Stomach smooth muscle (tissue), 2 donors: ENCODE measurements at regions not wholly inside any gene's neighbourhood (a gene's known extent, or its start where the extent isn't known, plus 50 kb on each side); places are given as distances from the start of the nearest gene placed in this dataset.

Experiments
- H3K27ac ChIP-seq: one replicate; pipeline ENCODE4 v1.7.0; 2013; ENCODE audit warnings: mild to moderate bottlenecking, low read length, inconsistent platforms
- H3K27me3 ChIP-seq, 2 donors: one replicate each; pipeline ENCODE4 v1.7.0; 2013; ENCODE audit warnings: low read length in 2 of 2; ENCODE audit not compliant: insufficient read depth in 2 of 2, control insufficient read depth in 1 of 2
- H3K36me3 ChIP-seq, 2 donors: one replicate each; pipeline ENCODE4 v1.7.0; 2013; ENCODE audit warnings: low read length in 2 of 2; ENCODE audit not compliant: control insufficient read depth in 2 of 2, insufficient read depth in 2 of 2
- H3K4me1 ChIP-seq: one replicate; pipeline ENCODE4 v1.7.0; 2013; ENCODE audit warnings: low read length; ENCODE audit not compliant: control insufficient read depth, insufficient read depth
- H3K4me3 ChIP-seq, 2 donors: one replicate each; pipeline ENCODE4 v1.7.0; 2013; ENCODE audit warnings: low read length in 2 of 2
- H3K9ac ChIP-seq, 2 donors: one replicate each; pipeline ENCODE4 v1.7.0; 2013; ENCODE audit warnings: low read length in 2 of 2, mild to moderate bottlenecking in 1 of 2
- H3K9me3 ChIP-seq, 2 donors: one replicate each; pipeline ENCODE4 v1.7.0; 2013; ENCODE audit warnings: low read length in 2 of 2; ENCODE audit not compliant: control insufficient read depth in 2 of 2
- donor health status: healthy.
- donor health status: Pancreatic carcinoma.

DNA sequence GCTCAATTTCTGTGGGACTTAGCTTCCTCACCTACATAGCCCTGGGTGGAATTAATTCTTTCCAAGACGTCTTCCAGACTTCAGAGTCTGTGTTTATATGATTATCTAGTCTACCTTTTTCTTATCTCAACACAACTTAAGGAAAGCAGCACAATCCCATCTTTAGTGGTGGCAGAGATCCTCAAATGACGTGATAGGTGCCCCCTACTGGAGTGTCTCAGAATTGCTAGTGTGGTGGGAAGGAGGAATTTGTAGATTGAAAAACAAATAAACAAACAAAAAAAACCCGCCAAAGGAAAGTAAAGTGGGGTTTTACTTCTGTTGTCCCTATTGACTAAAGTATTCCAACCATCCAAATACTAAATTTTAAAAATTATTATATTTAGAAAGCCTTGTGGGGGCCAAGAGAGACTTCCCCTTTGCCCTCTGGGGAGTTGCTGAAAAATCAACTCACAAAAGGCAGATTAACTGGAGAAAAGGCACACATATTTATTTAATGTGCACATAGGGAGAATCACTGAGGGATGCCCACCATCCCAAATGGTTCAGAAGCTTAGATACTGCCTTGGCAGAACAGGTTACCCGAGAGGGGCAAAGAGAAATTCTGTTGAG, 283.3 kb downstream of the TMEM167A start:
- Histone ChIP-seq H3K9ac (no peak overlapping the region), H3K9me3 (no peaks in the 10 kb centered on the region), H3K4me3 (no peak overlapping the region), H3K36me3 (no peaks in the 10 kb centered on the region), H3K4me1 (no peaks in the 10 kb centered on the region), H3K27ac (no peak overlapping the region), H3K27me3 (no peaks in the 10 kb centered on the region)

DNA sequence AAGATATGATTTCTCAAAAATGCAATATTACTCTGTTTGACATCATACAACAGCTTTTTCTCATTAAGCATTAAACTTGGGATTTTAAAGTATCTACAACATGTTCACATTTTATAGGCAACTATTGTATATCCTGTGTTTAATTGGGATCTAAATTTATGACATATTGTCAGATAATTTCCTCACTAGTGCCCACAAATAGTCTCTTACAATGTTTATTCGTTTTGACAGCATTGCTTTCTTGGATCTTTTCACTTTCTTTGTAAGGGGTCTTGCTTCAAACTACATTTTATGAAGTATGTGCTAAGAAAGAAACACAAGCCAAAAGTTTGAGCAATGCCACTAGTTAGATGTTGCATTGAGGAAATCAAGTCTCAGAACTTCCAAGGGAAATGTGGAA, 285.1 kb downstream of the TMEM167A start:
- Histone ChIP-seq H3K4me1 (no peaks in the 10 kb centered on the region), H3K27me3 (no peaks in the 10 kb centered on the region), H3K27ac (no peak overlapping the region), H3K9ac (no peak overlapping the region), H3K4me3 (no peak overlapping the region), H3K36me3 (no peaks in the 10 kb centered on the region), H3K9me3 (no peaks in the 10 kb centered on the region)

DNA sequence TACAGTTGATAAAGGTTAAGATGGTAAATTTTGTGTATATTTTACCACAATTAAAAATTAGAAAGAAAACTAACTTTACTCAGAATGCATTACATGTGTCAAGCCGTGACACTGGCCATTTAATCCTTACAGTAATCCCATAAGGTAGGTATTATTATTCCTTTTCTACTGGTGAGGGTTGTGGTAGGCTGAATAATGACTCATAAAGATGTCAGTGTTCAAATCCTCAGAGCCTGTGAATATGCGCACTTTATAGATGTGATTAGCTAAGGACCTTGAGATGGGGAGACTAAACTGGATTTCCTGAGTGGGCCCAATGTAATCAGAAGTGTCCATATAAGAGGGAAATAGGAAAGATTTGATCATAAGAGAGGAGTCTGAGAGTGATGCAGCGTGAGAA, 288.1 kb downstream of the TMEM167A start:
- Histone ChIP-seq H3K27me3 (no peaks in the 10 kb centered on the region), H3K9ac (no peak overlapping the region), H3K36me3 (no peaks in the 10 kb centered on the region), H3K4me3 (no peak overlapping the region), H3K4me1 (no peaks in the 10 kb centered on the region), H3K27ac (no peak overlapping the region), H3K9me3 (no peaks in the 10 kb centered on the region)

DNA sequence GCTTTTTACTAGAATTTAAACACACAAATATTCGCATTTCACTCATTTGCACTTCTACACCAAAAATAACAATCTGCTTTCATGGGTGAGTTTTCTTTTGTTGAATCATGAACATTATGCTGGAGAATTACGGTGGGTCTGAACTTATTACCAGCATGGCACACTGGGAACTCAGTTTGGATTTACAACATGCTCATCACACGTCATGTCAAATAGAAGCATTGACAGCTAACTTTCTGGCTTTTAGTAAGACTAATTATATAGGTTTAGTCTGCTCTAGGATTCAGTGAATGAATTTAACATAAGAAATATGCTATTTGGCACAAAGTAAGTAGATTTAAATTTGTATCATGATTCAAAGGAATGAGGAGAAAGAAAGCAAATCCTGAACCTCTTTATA, 290.4 kb downstream of the TMEM167A start:
- Histone ChIP-seq H3K27ac (no peak overlapping the region), H3K27me3 (no peaks in the 10 kb centered on the region), H3K4me3 (no peak overlapping the region), H3K9me3 (no peaks in the 10 kb centered on the region), H3K9ac (no peak overlapping the region), H3K4me1 (no peaks in the 10 kb centered on the region), H3K36me3 (no peaks in the 10 kb centered on the region)

DNA sequence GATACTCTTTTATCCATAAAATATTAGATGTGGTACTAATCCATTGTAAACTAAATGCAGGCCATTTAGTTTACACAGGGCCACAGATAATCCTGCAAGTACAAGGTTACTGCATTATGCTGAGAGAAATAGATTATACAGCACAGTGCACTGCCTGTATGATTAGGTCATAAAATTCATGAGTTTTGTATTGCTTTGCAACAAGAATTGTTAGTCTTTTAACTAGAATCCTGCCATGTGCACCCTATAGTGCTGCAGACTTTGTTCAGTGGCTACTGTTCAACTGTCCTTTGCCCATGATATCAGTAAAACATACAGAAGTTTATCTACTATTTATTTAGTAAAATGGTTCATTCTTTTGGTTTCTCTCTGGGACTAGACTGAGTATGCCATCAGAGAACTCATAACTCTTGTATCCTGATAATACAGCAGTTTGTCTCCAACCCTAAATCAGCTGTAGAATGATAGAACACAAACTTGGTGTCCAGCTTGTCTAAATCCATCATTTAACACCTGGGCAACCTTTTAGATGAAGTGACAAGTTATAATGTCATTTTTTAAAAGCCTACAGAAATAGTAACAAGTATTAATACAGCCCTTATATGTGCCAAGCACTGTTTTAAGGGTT, 291.2 kb downstream of the TMEM167A start:
- Histone ChIP-seq H3K4me1 (no peaks in the 10 kb centered on the region), H3K9ac (no peak overlapping the region), H3K4me3 (no peak overlapping the region), H3K27ac (no peak overlapping the region), H3K9me3 (no peaks in the 10 kb centered on the region), H3K36me3 (no peaks in the 10 kb centered on the region), H3K27me3 (no peaks in the 10 kb centered on the region)

DNA sequence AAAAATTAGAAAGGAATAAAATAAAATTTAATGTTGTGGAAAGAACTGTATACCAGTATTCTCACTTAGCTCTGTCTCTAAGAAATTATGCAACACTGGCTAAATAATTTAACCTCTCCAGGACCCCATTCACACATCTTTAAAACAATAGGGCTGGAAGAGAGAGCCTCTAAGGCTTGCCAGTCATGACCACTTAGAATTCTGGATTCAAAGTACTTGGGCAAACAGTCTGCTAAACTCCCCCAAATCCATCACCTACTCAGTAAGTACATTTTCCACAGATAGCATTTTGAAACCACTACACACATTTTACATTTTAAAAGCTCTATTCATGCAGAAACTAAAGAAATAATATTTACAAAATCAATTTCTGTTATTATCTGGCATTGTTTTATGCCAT, 291.7 kb downstream of the TMEM167A start:
- Histone ChIP-seq H3K36me3 (no peaks in the 10 kb centered on the region), H3K9ac (no peak overlapping the region), H3K9me3 (no peaks in the 10 kb centered on the region), H3K27ac (no peak overlapping the region), H3K27me3 (no peaks in the 10 kb centered on the region), H3K4me1 (no peaks in the 10 kb centered on the region), H3K4me3 (no peak overlapping the region)

GRCh38 chr5:82784521-82784920, 292.7 kb downstream of the TMEM167A start:
- H3K27ac ChIP-seq = no peak overlapping the region
- H3K4me3 ChIP-seq = no peak overlapping the region
- H3K9me3 ChIP-seq = no peaks in the 10 kb centered on the region
- H3K4me1 ChIP-seq = no peaks in the 10 kb centered on the region
- no peaks in the 10 kb centered on the region for H3K36me3 ChIP-seq
- H3K27me3 ChIP-seq = no peaks in the 10 kb centered on the region
- no peak overlapping the region for H3K9ac ChIP-seq

DNA sequence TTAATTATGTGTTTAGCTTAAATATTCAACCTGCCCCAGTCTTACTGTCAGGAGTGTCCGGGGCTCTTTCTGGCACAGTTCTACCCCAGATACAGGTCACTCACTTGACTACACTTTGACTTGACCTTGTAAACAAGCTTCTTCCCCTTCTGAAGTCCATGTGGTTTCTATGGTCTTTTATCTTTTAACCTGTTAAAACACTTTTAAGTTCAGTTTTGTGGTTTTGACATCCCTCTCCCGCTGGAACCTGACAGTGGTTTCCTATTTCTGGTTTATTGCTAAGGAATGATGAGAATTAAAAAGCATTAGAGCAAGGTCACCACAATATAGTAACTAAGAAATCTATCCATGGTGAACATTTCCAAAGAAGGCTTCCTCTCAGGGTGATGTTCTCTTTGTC, 300.1 kb downstream of the TMEM167A start:
- Histone ChIP-seq H3K9ac (no peak overlapping the region), H3K4me1 (no peaks in the 10 kb centered on the region), H3K4me3 (no peak overlapping the region), H3K27me3 (no peaks in the 10 kb centered on the region), H3K27ac (no peak overlapping the region), H3K9me3 (no peaks in the 10 kb centered on the region), H3K36me3 (no peaks in the 10 kb centered on the region)

- Histone ChIP-seq H3K9me3 (no peaks in the 10 kb centered on the region), H3K4me1 (no peaks in the 10 kb centered on the region), H3K27ac (no peak overlapping the region), H3K27me3 (no peaks in the 10 kb centered on the region), H3K36me3 (no peaks in the 10 kb centered on the region), H3K4me3 (no peak overlapping the region), H3K9ac (no peak overlapping the region)
Observed at GRCh38 chr5:82772281-82772680, 304.9 kb downstream of the TMEM167A start.

- H3K4me1 ChIP-seq = no peaks in the 10 kb centered on the region
- no peaks in the 10 kb centered on the region for H3K9me3 ChIP-seq
- H3K9ac ChIP-seq = no peak overlapping the region
- no peaks in the 10 kb centered on the region for H3K27me3 ChIP-seq
- H3K27ac ChIP-seq = no peak overlapping the region
- H3K4me3 ChIP-seq = no peak overlapping the region
- H3K36me3 ChIP-seq = no peaks in the 10 kb centered on the region
Observed at GRCh38 chr5:82766206-82766605, 311.0 kb downstream of the TMEM167A start.

DNA sequence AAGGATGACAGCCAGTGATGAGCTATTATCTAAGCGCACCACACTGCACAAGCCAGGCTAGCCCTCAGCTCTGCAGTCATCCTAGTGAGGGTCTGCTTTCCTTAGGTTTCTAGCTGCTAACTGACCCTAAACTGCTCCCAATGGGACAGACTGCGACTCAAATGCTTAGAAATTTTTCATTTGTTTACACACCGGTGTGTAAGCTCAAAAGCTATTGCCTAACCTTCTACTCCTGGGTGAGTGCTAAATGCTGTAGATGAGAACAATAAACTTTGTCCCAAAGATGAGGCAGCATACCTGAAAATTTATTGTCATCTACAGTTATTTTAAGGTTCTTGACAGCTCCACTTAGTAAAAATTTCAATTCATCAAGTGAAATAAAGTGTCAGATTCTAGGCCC, 311.4 kb downstream of the TMEM167A start:
- Histone ChIP-seq H3K4me1 (no peaks in the 10 kb centered on the region), H3K27me3 (no peaks in the 10 kb centered on the region), H3K9me3 (peaks cover 0 to 2% of the 10 kb centered on the region in 2 donors), H3K4me3 (no peak overlapping the region), H3K36me3 (no peaks in the 10 kb centered on the region), H3K27ac (no peak overlapping the region), H3K9ac (no peak overlapping the region)
